Thoracic aorta (tissue), 2 donors: ENCODE measurements at regions not wholly inside any gene's neighbourhood (a gene's known extent, or its start where the extent isn't known, plus 50 kb on each side); places are given as distances from the start of the nearest gene placed in this dataset.

Experiments
- ATAC-seq: fragments of 150-250 bp; one replicate; pipeline ENCODE4 v1.8.0; 2017; ENCODE audit warnings: low read depth; ENCODE audit not compliant: insufficient number of reproducible peaks, low FRiP score
- DNase-seq: peaks from one replicate; pipeline ENCODE4 v3.0.0-alpha.2; 2020; ENCODE audit warnings: low spot score
- H3K27ac ChIP-seq, 2 donors: fragments of 200-600 bp; sonication (generic); 1 replicate in 1 of 2; 2 replicates in 1 of 2; pipeline ENCODE4 v1.5.1; 2016; ENCODE audit warnings: mild to moderate bottlenecking in 2 of 2, moderate library complexity in 2 of 2
- H3K27me3 ChIP-seq: fragments of 200-600 bp; sonication (generic); replicated peaks from 2 replicates; pipeline ENCODE4 v1.6.0; 2016; ENCODE audit warnings: mild to moderate bottlenecking; ENCODE audit not compliant: insufficient read depth
- H3K36me3 ChIP-seq: fragments of 200-600 bp; sonication (generic); one replicate; pipeline ENCODE4 v1.5.1; 2016
- H3K4me1 ChIP-seq, 2 donors: fragments of 200-600 bp; sonication (generic); 1 replicate in 1 of 2; 2 replicates in 1 of 2; pipeline versions ENCODE4 v1.5.1 to v1.6.0; 2016; ENCODE audit warnings: low read depth in 2 of 2, mild to moderate bottlenecking in 1 of 2; ENCODE audit not compliant: control insufficient read depth in 1 of 2
- H3K4me3 ChIP-seq: fragments of 200-600 bp; sonication (generic); 2 replicates; pipeline ENCODE4 v1.5.1; 2016; ENCODE audit warnings: mild to moderate bottlenecking
- H3K9me3 ChIP-seq: fragments of 200-600 bp; sonication (generic); 2 replicates; pipeline ENCODE4 v1.5.1; 2016
- TF ChIP-seq, protein P1 (sequence below): fragments of 200-600 bp; sonication (generic); IDR thresholded peaks from one replicate; pipeline ENCODE4 v1.5.1; 2019; ENCODE audit warnings: antibody characterized with exemption

DNA sequence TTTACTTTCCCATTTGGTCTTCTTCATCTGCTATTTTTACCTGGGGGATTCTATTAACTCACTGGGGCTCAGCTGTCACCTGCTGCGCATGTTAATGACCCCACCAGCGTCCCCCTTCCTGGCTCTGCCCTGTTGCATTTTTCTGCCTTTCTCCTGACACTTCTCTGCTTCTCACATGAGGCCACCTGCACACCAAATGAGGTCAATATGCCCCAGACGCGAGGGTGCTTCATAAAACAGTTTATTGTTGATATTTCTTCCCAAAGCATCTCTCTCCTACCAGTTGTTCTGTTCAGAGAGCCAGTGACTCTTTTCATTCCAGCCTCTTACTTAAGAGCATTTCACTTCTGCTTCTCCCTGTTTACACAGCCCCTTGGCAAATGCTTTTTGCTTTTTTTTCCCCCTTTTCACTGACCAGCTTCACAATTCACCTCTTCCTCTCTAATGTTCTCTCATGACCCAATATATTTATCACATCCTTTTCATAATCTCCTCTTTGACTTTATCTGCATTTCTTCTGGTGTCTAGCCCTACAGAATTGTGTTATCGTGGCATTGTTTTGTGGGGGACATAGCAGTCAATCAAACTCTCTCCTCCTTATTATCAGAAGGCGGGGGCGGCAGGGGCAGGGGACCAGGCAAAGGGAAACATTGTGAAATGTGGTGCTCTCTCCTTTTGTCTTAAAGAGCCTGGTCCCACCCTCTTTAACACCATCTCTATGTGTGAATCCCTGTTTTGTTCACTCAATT, 545.8 kb upstream of the CITED2 start:
- TF ChIP-seq, protein P1, sequence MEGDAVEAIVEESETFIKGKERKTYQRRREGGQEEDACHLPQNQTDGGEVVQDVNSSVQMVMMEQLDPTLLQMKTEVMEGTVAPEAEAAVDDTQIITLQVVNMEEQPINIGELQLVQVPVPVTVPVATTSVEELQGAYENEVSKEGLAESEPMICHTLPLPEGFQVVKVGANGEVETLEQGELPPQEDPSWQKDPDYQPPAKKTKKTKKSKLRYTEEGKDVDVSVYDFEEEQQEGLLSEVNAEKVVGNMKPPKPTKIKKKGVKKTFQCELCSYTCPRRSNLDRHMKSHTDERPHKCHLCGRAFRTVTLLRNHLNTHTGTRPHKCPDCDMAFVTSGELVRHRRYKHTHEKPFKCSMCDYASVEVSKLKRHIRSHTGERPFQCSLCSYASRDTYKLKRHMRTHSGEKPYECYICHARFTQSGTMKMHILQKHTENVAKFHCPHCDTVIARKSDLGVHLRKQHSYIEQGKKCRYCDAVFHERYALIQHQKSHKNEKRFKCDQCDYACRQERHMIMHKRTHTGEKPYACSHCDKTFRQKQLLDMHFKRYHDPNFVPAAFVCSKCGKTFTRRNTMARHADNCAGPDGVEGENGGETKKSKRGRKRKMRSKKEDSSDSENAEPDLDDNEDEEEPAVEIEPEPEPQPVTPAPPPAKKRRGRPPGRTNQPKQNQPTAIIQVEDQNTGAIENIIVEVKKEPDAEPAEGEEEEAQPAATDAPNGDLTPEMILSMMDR, result no peak
- ATAC-seq (no peak), DNase-seq (no peak)
- H3K27ac ChIP-seq, result no peak overlapping the region
- no peaks in the 10 kb centered on the region for H3K36me3 ChIP-seq
- H3K9me3 ChIP-seq, result no peaks in the 10 kb centered on the region
- no peaks in the 10 kb centered on the region for H3K27me3 ChIP-seq
- H3K4me1 ChIP-seq, result peaks cover 0 to under 1% of the 10 kb centered on the region in 2 donors
- H3K4me3 ChIP-seq, result no peak overlapping the region

GRCh38 chr6:139919107-139920026, 544.9 kb upstream of the CITED2 start:
- no peaks in the 10 kb centered on the region for H3K4me1 ChIP-seq
- ATAC-seq (no peak), DNase-seq (no peak)
- H3K27me3 ChIP-seq, result no peaks in the 10 kb centered on the region
- no peaks in the 10 kb centered on the region for H3K36me3 ChIP-seq
- H3K9me3 ChIP-seq, result no peaks in the 10 kb centered on the region
- TF ChIP-seq, protein P1, result no peak
- H3K27ac ChIP-seq, result no peak overlapping the region
- H3K4me3 ChIP-seq, result no peak overlapping the region

GRCh38 chr6:139917951-139918630, 543.6 kb upstream of the CITED2 start:
- H3K9me3 ChIP-seq, result no peaks in the 10 kb centered on the region
- H3K27ac ChIP-seq, result no peak overlapping the region
- no peak overlapping the region for H3K4me3 ChIP-seq
- ATAC-seq (no peak), DNase-seq (no peak)
- no peaks in the 10 kb centered on the region for H3K36me3 ChIP-seq
- H3K27me3 ChIP-seq, result no peaks in the 10 kb centered on the region
- no peaks in the 10 kb centered on the region for H3K4me1 ChIP-seq
- TF ChIP-seq, protein P1, result no peak

- TF ChIP-seq, protein P1, result no peak
- Histone ChIP-seq H3K27me3 (no peaks in the 10 kb centered on the region), H3K4me3 (no peak overlapping the region), H3K27ac (no peak overlapping the region), H3K9me3 (no peaks in the 10 kb centered on the region), H3K36me3 (no peaks in the 10 kb centered on the region), H3K4me1 (no peaks in the 10 kb centered on the region)
- ATAC-seq (no peak), DNase-seq (no peak)
Measured at GRCh38 chr6:139914910-139915309, 540.5 kb upstream of the CITED2 start.
